Upper lobe of left lung (tissue), 6 donors: ENCODE measurements at regions not wholly inside any gene's neighbourhood (a gene's known extent, or its start where the extent isn't known, plus 50 kb on each side); places are given as distances from the start of the nearest gene placed in this dataset.

Source experiments
- ATAC-seq, 2 donors: fragments of 200-7000 bp; cut with Tn5 transposase; one replicate each; pipeline ENCODE4 v1.9.1; 2022; ENCODE audit warnings: mild to moderate bottlenecking in 2 of 2, moderate library complexity in 2 of 2; ENCODE audit not compliant: low FRiP score in 2 of 2
- DNase-seq, 2 donors: peaks; one replicate each; pipeline ENCODE4 v3.0.0-alpha.2; 2019 to 2020
- H3K27ac ChIP-seq, 4 donors: fragments of 200-600 bp; sonication (generic); one replicate each; pipeline ENCODE4 v1.5.1; 2016 to 2019
- H3K27me3 ChIP-seq, 4 donors: fragments of 200-600 bp; sonication (generic); one replicate each; pipeline ENCODE4 v1.5.1; 2017 to 2019
- H3K36me3 ChIP-seq, 4 donors: fragments of 200-600 bp; sonication (generic); one replicate each; pipeline ENCODE4 v1.5.1; 2016 to 2019
- H3K4me1 ChIP-seq, 4 donors: fragments of 200-600 bp; sonication (generic); one replicate each; pipeline ENCODE4 v1.5.1; 2018 to 2019
- H3K4me3 ChIP-seq, 4 donors: fragments of 200-600 bp; sonication (generic); one replicate each; pipeline ENCODE4 v1.5.1; 2017 to 2019; ENCODE audit warnings: mild to moderate bottlenecking in 2 of 4, moderate library complexity in 1 of 4
- H3K9me3 ChIP-seq, 4 donors: fragments of 200-600 bp; sonication (generic); one replicate each; pipeline ENCODE4 v1.5.1; 2018 to 2019
- EP300 ChIP-seq, 4 donors: sonication (generic); formaldehyde crosslinking; IDR thresholded peaks; one replicate each; pipeline ENCODE4 v1.5.1; 2017; ENCODE audit warnings: antibody characterized with exemption in 4 of 4, control low read depth in 2 of 4
- POLR2A ChIP-seq, 4 donors: fragments of 450-650 bp; IDR thresholded peaks; one replicate each; pipeline ENCODE4 v1.5.1; 2016 to 2017; ENCODE audit warnings: antibody characterized with exemption in 4 of 4, mild to moderate bottlenecking in 2 of 4
- POLR2AphosphoS5 ChIP-seq, 2 donors: sonication (generic); formaldehyde crosslinking; IDR thresholded peaks; one replicate each; pipeline ENCODE4 v1.5.1; 2017; ENCODE audit warnings: antibody characterized with exemption in 2 of 2
- WGBS, 2 donors: methylation state at CpG; one replicate each; pipeline ENCODE4 v1.1.5; 2017 to 2018; 5-methylcytosine and 5-hydroxymethylcytosine counted together
- TF ChIP-seq, protein P1 (sequence below), 6 experiments: fragments of 450-650 bp in 4 of 6; fragments of 200-600 bp in 2 of 6; sonication (generic) in 2 of 6; IDR thresholded peaks; one replicate each; pipeline ENCODE4 v1.5.1; 2016 to 2019; ENCODE audit warnings: antibody characterized with exemption in 6 of 6
- donor health status: DM: no; HTN: no; CAD: no; lungs with moderate emphysema.
- donor health status: DM: no; HTN: yes; CAD: no; lungs with severe emphysema.

- Histone ChIP-seq H3K9me3 (no peaks in the 10 kb centered on the region), H3K4me3 (no peak overlapping the region), H3K36me3 (no peaks in the 10 kb centered on the region), H3K27me3 (no peaks in the 10 kb centered on the region), H3K4me1 (no peaks in the 10 kb centered on the region), H3K27ac (no peak overlapping the region)
- ATAC-seq (peak; percentile 19 to 31), DNase-seq (no peak)
- TF ChIP-seq EP300 (IDR thresholded peaks at IDR 0.05) (no peak), POLR2AphosphoS5 (IDR thresholded peaks at IDR 0.05) (no peak), POLR2A (IDR thresholded peaks at IDR 0.05) (no peak)
- TF ChIP-seq, protein P1, sequence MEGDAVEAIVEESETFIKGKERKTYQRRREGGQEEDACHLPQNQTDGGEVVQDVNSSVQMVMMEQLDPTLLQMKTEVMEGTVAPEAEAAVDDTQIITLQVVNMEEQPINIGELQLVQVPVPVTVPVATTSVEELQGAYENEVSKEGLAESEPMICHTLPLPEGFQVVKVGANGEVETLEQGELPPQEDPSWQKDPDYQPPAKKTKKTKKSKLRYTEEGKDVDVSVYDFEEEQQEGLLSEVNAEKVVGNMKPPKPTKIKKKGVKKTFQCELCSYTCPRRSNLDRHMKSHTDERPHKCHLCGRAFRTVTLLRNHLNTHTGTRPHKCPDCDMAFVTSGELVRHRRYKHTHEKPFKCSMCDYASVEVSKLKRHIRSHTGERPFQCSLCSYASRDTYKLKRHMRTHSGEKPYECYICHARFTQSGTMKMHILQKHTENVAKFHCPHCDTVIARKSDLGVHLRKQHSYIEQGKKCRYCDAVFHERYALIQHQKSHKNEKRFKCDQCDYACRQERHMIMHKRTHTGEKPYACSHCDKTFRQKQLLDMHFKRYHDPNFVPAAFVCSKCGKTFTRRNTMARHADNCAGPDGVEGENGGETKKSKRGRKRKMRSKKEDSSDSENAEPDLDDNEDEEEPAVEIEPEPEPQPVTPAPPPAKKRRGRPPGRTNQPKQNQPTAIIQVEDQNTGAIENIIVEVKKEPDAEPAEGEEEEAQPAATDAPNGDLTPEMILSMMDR (IDR thresholded peaks at IDR 0.05): no peak
- WGBS, 2 donors: 76 to 94% methylated on average over 5 of the region's 5 CpGs
Observed at GRCh38 chr11:32318071-32319055, 117.0 kb downstream of the WT1 start.

GRCh38 chr11:32323814-32324130 is 111.6 kb downstream of the WT1 start:
- Histone ChIP-seq H3K36me3 (no peaks in the 10 kb centered on the region), H3K4me1 (no peaks in the 10 kb centered on the region), H3K27me3 (no peaks in the 10 kb centered on the region), H3K27ac (no peak overlapping the region), H3K9me3 (no peaks in the 10 kb centered on the region), H3K4me3 (no peak overlapping the region)
- ATAC-seq (no peak), DNase-seq (no peak)
- 17 to 26% methylated on average over 3 of the region's 3 CpGs for WGBS, 2 donors
- TF ChIP-seq POLR2AphosphoS5 (IDR thresholded peaks at IDR 0.05) (no peak), POLR2A (IDR thresholded peaks at IDR 0.05) (no peak), EP300 (IDR thresholded peaks at IDR 0.05) (no peak)
- TF ChIP-seq, protein P1 (IDR thresholded peaks at IDR 0.05): no peak

- Histone ChIP-seq H3K4me1 (no peaks in the 10 kb centered on the region), H3K9me3 (no peaks in the 10 kb centered on the region), H3K4me3 (no peak overlapping the region), H3K27me3 (no peaks in the 10 kb centered on the region), H3K27ac (no peak overlapping the region), H3K36me3 (no peaks in the 10 kb centered on the region)
- no peak for DNase-seq
- ATAC-seq: no peak
- 64 to 68% methylated on average over 3 of the region's 3 CpGs for WGBS, 2 donors
- TF ChIP-seq POLR2AphosphoS5 (IDR thresholded peaks at IDR 0.05): no peak
- TF ChIP-seq EP300 (IDR thresholded peaks at IDR 0.05): no peak
- no peak for TF ChIP-seq POLR2A (IDR thresholded peaks at IDR 0.05)
- TF ChIP-seq, protein P1 (IDR thresholded peaks at IDR 0.05): no peak
Observed at GRCh38 chr11:32325187-32325586, 110.2 kb downstream of the WT1 start.

DNA sequence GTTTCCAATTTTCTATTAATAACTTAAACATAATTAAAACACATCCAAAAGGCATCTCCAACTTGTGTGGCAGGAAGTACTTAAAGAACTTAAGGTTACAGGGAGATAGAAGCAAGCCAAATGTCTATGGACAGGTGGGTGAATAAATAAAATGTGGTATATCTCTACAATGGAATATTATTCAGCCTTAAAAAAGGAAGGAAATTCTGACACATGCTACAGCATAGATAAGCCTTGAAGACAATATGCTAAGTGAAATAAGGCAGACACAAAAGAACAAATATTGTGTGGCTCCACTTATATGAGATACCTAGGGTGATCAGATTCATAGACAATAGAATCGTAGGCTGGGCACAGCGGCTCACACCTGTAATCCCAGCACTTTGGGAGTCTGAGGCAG is 109.6 kb downstream of the WT1 start:
- Histone ChIP-seq H3K27ac (no peak overlapping the region), H3K4me1 (no peaks in the 10 kb centered on the region), H3K36me3 (no peaks in the 10 kb centered on the region), H3K27me3 (no peaks in the 10 kb centered on the region), H3K9me3 (no peaks in the 10 kb centered on the region), H3K4me3 (no peak overlapping the region)
- no peak for TF ChIP-seq EP300 (IDR thresholded peaks at IDR 0.05)
- ATAC-seq: no peak
- WGBS, 2 donors: 91 to 94% methylated on average over 2 of the region's 2 CpGs
- no peak for DNase-seq

- no peak overlapping the region for H3K4me3 ChIP-seq
- no peaks in the 10 kb centered on the region for H3K27me3 ChIP-seq
- no peak overlapping the region for H3K27ac ChIP-seq
- WGBS, 2 donors: 83 to 87% methylated on average over 3 of the region's 3 CpGs
- DNase-seq (no peak), ATAC-seq (peak in 1 of 2 donors; percentile 77)
- no peaks in the 10 kb centered on the region for H3K4me1 ChIP-seq
- H3K9me3 ChIP-seq: no peaks in the 10 kb centered on the region
- TF ChIP-seq POLR2AphosphoS5 (IDR thresholded peaks at IDR 0.05) (no peak), EP300 (IDR thresholded peaks at IDR 0.05) (no peak), POLR2A (IDR thresholded peaks at IDR 0.05) (no peak)
- TF ChIP-seq, protein P1 (IDR thresholded peaks at IDR 0.05): no peak
- H3K36me3 ChIP-seq: no peaks in the 10 kb centered on the region
Observed at GRCh38 chr11:32326522-32326921, 108.8 kb downstream of the WT1 start.
